Gastrocnemius medialis (tissue), 4 donors: ENCODE measurements at regions not wholly inside any gene's neighbourhood (a gene's known extent, or its start where the extent isn't known, plus 50 kb on each side); places are given as distances from the start of the nearest gene placed in this dataset.
A peak's percentile ranks its signal among the peaks of the same experiment; 100 is the strongest.

Source experiments
- ATAC-seq, 2 donors: fragments of 150-250 bp; one replicate each; pipeline ENCODE4 v1.9.1; 2016
- DNase-seq, 2 donors: peaks; one replicate each; pipeline ENCODE4 v3.0.0-alpha.2; 2019
- H3K27ac ChIP-seq, 4 donors: fragments of 200-600 bp; sonication (generic); 1 replicate in 1 of 4; 2 replicates in 3 of 4; pipeline ENCODE4 v1.5.1; 2016 to 2018; ENCODE audit warnings: mild to moderate bottlenecking in 2 of 4, moderate library complexity in 1 of 4
- H3K27me3 ChIP-seq, 3 donors: fragments of 200-600 bp; sonication (generic) in 2 of 3; 1 replicate in 1 of 3; 2 replicates in 2 of 3; pipeline versions ENCODE4 v1.5.1 to v1.6.0; 2016 to 2019; ENCODE audit warnings: mild to moderate bottlenecking in 1 of 3, moderate library complexity in 1 of 3
- H3K36me3 ChIP-seq, 2 donors: fragments of 200-600 bp; sonication (generic) in 1 of 2; one replicate each; pipeline ENCODE4 v1.5.1; 2017 to 2018
- H3K4me1 ChIP-seq, 2 donors: fragments of 200-600 bp; sonication (generic) in 1 of 2; one replicate each; pipeline ENCODE4 v1.5.1; 2016 to 2017; ENCODE audit warnings: mild to moderate bottlenecking in 2 of 2
- H3K4me3 ChIP-seq, 4 donors: fragments of 200-600 bp; sonication (generic) in 3 of 4; 1 replicate in 1 of 4; 2 replicates in 3 of 4; pipeline ENCODE4 v1.5.1; 2016 to 2019; ENCODE audit warnings: mild to moderate bottlenecking in 2 of 4
- H3K9me3 ChIP-seq, 3 donors: fragments of 200-600 bp; sonication (generic) in 2 of 3; 1 replicate in 1 of 3; 2 replicates in 2 of 3; pipeline ENCODE4 v1.5.1; 2016 to 2019
- CTCF ChIP-seq, 5 experiments: fragments of 450-650 bp in 3 of 5; fragments of 200-600 bp in 2 of 5; sonication (generic) in 2 of 5; IDR thresholded peaks in 4 of 5; conservative IDR thresholded peaks in 1 of 5; 1 replicate in 4 of 5; 2 replicates in 1 of 5; pipeline ENCODE4 v1.5.1; 2016 to 2019; ENCODE audit warnings: antibody characterized with exemption in 5 of 5, mild to moderate bottlenecking in 3 of 5, moderate library complexity in 3 of 5
- POLR2A ChIP-seq, 2 donors: fragments of 450-650 bp; IDR thresholded peaks; one replicate each; pipeline ENCODE4 v1.6.1; 2017; ENCODE audit warnings: antibody characterized with exemption in 2 of 2, mild to moderate bottlenecking in 2 of 2, moderate library complexity in 2 of 2
- in situ Hi-C, 4 donors: fragments of 200-750 bp; cut with MboI; loops; one replicate each; pipeline versions ENCODE4 v1.15.0 to v1.8.0; 2017; ENCODE audit warnings: low sequenced_read_pairs in 4 of 4
- intact Hi-C: fragments of 100-400 bp; cut with DNase I; formaldehyde crosslinking; loops from one replicate; pipeline ENCODE4 v1.15.1; 2023; ENCODE audit warnings: low total_unique reads

GRCh38 chr2:71742953-71743601, 289.7 kb downstream of the DYSF start:
- intact Hi-C loops (loop anchor here (2.0 kb wide), 2 partner anchors 46 to 58 kb away; no protein-coding TSS in a partner anchor), in situ Hi-C loops (no loop called here)
- TF ChIP-seq CTCF (IDR thresholded peaks at IDR 0.05 in 4 of 5, conservative IDR thresholded peaks at IDR 0.05 in 1 of 5) (no peak), POLR2A (IDR thresholded peaks at IDR 0.05) (peak in 1 of 2 donors; percentile 14)
- peak; percentile 81 to 93 for DNase-seq
- no peak overlapping the region for H3K4me3 ChIP-seq
- no peaks in the 10 kb centered on the region for H3K36me3 ChIP-seq
- H3K27ac ChIP-seq: peak overlapping the region; percentile 69 to 84 (median 76)
- H3K4me1 ChIP-seq: peaks cover 50 to 54% of the 10 kb centered on the region in 2 donors
- peak; percentile 87 to 89 for ATAC-seq
- no peaks in the 10 kb centered on the region for H3K27me3 ChIP-seq
- peaks cover 0 to 4% (median 0%) of the 10 kb centered on the region in 3 donors for H3K9me3 ChIP-seq

GRCh38 chr2:71736986-71737385, 283.6 kb downstream of the DYSF start:
- Histone ChIP-seq H3K9me3 (peaks cover 0 to 4% (median 0%) of the 10 kb centered on the region in 3 donors), H3K27me3 (no peaks in the 10 kb centered on the region), H3K27ac (no peak overlapping the region), H3K36me3 (no peaks in the 10 kb centered on the region), H3K4me1 (peaks cover 4 to 13% of the 10 kb centered on the region in 2 donors), H3K4me3 (no peak overlapping the region)
- intact Hi-C loops: no loop called here
- ATAC-seq (peak; percentile 18), DNase-seq (no peak)
- in situ Hi-C loops: no loop called here
- TF ChIP-seq CTCF (IDR thresholded peaks at IDR 0.05 in 4 of 5, conservative IDR thresholded peaks at IDR 0.05 in 1 of 5) (no peak), POLR2A (IDR thresholded peaks at IDR 0.05) (no peak)

- Histone ChIP-seq H3K27ac (no peak overlapping the region), H3K4me1 (peaks cover 4 to 13% of the 10 kb centered on the region in 2 donors), H3K36me3 (no peaks in the 10 kb centered on the region), H3K9me3 (peaks cover 0 to 4% (median 0%) of the 10 kb centered on the region in 3 donors), H3K4me3 (no peak overlapping the region), H3K27me3 (no peaks in the 10 kb centered on the region)
- intact Hi-C loops (no loop called here), in situ Hi-C loops (no loop called here)
- DNase-seq (peak in 1 of 2 donors; percentile 56), ATAC-seq (peak; percentile 69 to 71)
- TF ChIP-seq POLR2A (IDR thresholded peaks at IDR 0.05) (no peak), CTCF (IDR thresholded peaks at IDR 0.05 in 4 of 5, conservative IDR thresholded peaks at IDR 0.05 in 1 of 5) (no peak)
These were observed 282.9 kb downstream of the DYSF start for GRCh38 chr2:71736091-71736861.
